ENCODE measurements at regions not wholly inside any gene's neighbourhood (a gene's known extent, or its start where the extent isn't known, plus 50 kb on each side); places are given as distances from the start of the nearest gene placed in this dataset.

- TF ChIP-seq SUZ12 (IDR thresholded peaks at IDR 0.05; ENCODE audit: extremely low read depth, insufficient read depth, insufficient read length), result no peak
- TF ChIP-seq ZNF274 (IDR thresholded peaks at IDR 0.05; ENCODE audit: low read depth, low read length), result no peak
- no peak for TF ChIP-seq YY1 (IDR thresholded peaks at IDR 0.05; ENCODE audit: insufficient read depth, insufficient read length)
Observed at GRCh38 chr5:84480873-84481637, 96.4 kb upstream of the EDIL3 start.
